H1 (cell line): ENCODE measurements at regions not wholly inside any gene's neighbourhood (a gene's known extent, or its start where the extent isn't known, plus 50 kb on each side); places are given as distances from the start of the nearest gene placed in this dataset.

Experiments
- HDAC6 ChIP-seq: IDR thresholded peaks from one replicate; pipeline ENCODE4 v1.7.1; 2012; ENCODE audit warnings: low read depth, mild to moderate bottlenecking, inconsistent platforms, low read length, moderate library complexity
- RNF2 ChIP-seq: fragments of 200-900, 300-1000 bp; sonication (generic); IDR thresholded peaks from 2 replicates; pipeline ENCODE4 v1.7.1; 2016; ENCODE audit warnings: borderline replicate concordance, low read depth, mild to moderate bottlenecking, antibody characterized with exemption, low read length; ENCODE audit not compliant: poor library complexity, severe bottlenecking; ENCODE audit errors: missing control alignments
- SRF ChIP-seq: IDR thresholded peaks from 2 replicates; pipeline ENCODE4 v1.6.1; 2011; ENCODE audit warnings: mild to moderate bottlenecking, low read depth, low read length, moderate library complexity
- TF ChIP-seq, protein P1 (sequence below): IDR thresholded peaks from 2 replicates; pipeline ENCODE4 v1.6.1; 2012; ENCODE audit warnings: inconsistent platforms
- TF ChIP-seq, protein P2 (sequence below): IDR thresholded peaks from 2 replicates; pipeline ENCODE4 v1.6.1; 2011; ENCODE audit warnings: low read length, improper control_type of control experiment

- TF ChIP-seq RNF2 (no peak), SRF (no peak), HDAC6 (no peak)
- TF ChIP-seq, protein P1, sequence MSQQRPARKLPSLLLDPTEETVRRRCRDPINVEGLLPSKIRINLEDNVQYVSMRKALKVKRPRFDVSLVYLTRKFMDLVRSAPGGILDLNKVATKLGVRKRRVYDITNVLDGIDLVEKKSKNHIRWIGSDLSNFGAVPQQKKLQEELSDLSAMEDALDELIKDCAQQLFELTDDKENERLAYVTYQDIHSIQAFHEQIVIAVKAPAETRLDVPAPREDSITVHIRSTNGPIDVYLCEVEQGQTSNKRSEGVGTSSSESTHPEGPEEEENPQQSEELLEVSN = no peak
- TF ChIP-seq, protein P2, sequence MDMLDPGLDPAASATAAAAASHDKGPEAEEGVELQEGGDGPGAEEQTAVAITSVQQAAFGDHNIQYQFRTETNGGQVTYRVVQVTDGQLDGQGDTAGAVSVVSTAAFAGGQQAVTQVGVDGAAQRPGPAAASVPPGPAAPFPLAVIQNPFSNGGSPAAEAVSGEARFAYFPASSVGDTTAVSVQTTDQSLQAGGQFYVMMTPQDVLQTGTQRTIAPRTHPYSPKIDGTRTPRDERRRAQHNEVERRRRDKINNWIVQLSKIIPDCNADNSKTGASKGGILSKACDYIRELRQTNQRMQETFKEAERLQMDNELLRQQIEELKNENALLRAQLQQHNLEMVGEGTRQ = no peak
These were observed 348.1 kb downstream of the IRS1 start (continued) for GRCh38 chr2:226451486-226451885.
